Kidney epithelial cell (primary cell): ENCODE measurements at regions not wholly inside any gene's neighbourhood (a gene's known extent, or its start where the extent isn't known, plus 50 kb on each side); places are given as distances from the start of the nearest gene placed in this dataset.
"Not testable (repeated sequence)": the region's sequence is repeated elsewhere in the genome, so short reads cannot be mapped to it uniquely, and the experiment has no call there.

Experiments
- DNase-seq: peaks from one replicate; pipeline ENCODE4 v3.0.0-alpha.2; 2010; ENCODE audit warnings: low read depth
- H3K27me3 ChIP-seq: 2 replicates; pipeline ENCODE4 v1.6.0; 2011; ENCODE audit warnings: low read length; ENCODE audit not compliant: control insufficient read depth, insufficient read depth
- H3K36me3 ChIP-seq: 2 replicates; pipeline ENCODE4 v1.5.1; 2011; ENCODE audit warnings: low read length; ENCODE audit not compliant: control insufficient read depth, insufficient read depth
- H3K4me3 ChIP-seq: 2 replicates; pipeline ENCODE4 v1.5.1; 2011; ENCODE audit warnings: low read depth, mild to moderate bottlenecking, control low read depth, low read length
- CTCF ChIP-seq: IDR thresholded peaks from 2 replicates; pipeline ENCODE4 v1.5.1; 2011; ENCODE audit warnings: mild to moderate bottlenecking, moderate library complexity, low read length, control low read depth, inconsistent platforms; ENCODE audit not compliant: insufficient read depth, poor library complexity, severe bottlenecking

DNA sequence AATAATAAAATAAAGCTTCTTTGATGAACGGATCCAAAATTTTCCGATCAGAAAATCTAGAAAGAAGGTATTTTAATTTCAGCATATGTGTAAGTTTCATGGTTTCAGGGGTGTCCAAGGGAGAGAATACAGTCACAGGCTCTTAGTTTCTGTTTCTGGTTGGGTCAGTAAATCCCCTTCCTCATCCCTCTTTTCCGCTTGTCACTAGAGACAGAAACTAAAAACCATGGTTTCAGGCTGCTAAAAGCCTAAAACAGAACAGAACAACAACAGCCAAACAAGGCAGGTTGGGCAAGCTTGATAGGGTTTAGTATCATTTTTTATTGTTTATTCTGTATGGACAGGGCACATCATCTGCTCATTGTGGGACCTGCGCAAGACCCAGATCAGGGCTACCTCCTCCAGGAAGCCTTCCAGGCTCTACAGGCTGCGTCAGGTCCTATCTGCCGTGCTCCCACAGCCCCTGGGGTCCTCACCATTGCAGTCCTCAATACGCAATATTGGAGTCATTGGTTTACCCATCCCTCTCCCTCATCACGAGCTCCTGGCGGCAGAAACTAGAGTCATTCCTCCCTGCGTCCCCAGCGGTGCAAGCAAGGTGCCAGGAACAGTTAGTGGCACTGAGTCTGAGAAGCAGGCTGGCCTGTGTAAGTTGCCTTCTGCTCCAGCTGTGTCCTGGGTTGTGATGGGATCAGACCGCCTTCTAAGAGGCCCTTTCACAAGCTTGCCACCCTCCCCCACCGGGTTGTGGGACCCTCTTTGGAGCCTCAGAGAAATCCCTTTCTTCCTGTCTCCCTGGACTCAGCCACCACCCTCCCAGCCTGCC, 70.2 kb upstream of the CUX1 start:
- DNase-seq = no peak
- Histone ChIP-seq H3K27me3 (peaks cover 13% of the 10 kb centered on the region), H3K36me3 (no peaks in the 10 kb centered on the region)

GRCh38 chr7:101747879-101748345, 69.5 kb upstream of the CUX1 start:
- no peak for DNase-seq
- TF ChIP-seq CTCF = no peak
- no peaks in the 10 kb centered on the region for H3K36me3 ChIP-seq
- H3K4me3 ChIP-seq = no peak overlapping the region
- H3K27me3 ChIP-seq = peaks cover 9% of the 10 kb centered on the region

More for the DNA sequence above, 70.2 kb upstream of the CUX1 start:
- no peak for TF ChIP-seq CTCF
- H3K4me3 ChIP-seq = no peak overlapping the region

- no peak for TF ChIP-seq CTCF
- Histone ChIP-seq H3K36me3 (no peaks in the 10 kb centered on the region), H3K27me3 (peaks cover 9% of the 10 kb centered on the region), H3K4me3 (no peak overlapping the region)
- no peak for DNase-seq
Observed at GRCh38 chr7:101749891-101750290, 67.5 kb upstream of the CUX1 start.

- H3K4me3 ChIP-seq = no peak overlapping the region
- TF ChIP-seq CTCF = no peak
- no peaks in the 10 kb centered on the region for H3K36me3 ChIP-seq
- H3K27me3 ChIP-seq = no peaks in the 10 kb centered on the region
- no peak for DNase-seq
Observed at GRCh38 chr7:101753316-101753715, 64.1 kb upstream of the CUX1 start.

DNA sequence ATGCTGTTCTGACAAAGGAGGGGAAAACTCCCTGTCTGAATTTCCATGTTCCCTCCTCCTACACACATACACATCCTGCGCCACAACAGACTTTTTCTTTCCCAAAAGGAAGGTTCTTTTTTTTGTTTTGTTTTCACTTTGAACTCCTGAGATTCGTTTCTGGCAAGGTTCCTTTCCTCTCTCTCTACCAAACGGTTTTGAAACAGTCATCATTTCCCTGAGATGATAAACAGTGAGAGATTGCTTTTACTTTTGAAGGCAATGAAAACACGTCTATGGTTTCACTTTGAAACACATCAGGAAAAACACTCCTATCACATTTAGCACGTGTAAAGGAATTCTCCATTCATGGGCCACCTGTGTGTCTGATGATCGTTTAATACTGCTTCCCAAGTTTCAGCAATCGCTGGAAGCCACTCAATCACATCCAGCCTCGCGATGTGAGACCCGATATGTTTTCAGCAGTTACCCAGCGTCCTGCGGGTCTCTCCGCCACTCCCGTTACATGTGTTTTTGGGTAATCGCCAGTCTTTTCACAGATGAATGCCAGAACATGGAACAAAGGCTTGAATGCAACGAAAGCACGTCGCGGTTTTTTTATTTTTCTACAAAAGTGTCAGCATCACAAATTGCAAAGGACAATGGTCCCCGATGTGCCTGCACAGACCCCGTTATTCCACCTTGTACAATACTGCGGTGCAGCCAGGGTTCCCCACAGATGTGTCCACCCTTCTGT, 62.8 kb upstream of the CUX1 start:
- peak overlapping the region; percentile 23 for H3K4me3 ChIP-seq
- H3K27me3 ChIP-seq = no peaks in the 10 kb centered on the region
- H3K36me3 ChIP-seq = no peaks in the 10 kb centered on the region
- DNase-seq = no peak
- no peak for TF ChIP-seq CTCF

DNA sequence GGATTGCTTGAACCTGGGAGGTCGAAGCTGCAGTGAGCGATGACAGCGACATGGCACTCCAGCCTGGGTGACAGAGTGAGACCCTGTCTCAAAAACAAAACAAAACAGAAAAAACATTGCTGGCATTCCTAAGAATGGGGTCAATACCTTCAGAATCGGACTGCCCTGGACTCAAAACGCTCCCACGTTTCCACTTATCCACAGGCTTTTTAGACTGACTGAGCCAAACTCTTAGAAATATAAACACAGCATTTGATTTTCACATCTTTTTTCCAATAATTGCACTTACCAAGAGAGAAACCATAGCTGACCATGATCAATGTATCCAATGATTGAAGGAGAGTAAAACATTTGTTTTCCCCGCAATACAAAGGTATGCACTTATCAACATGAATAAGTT, 59.5 kb upstream of the CUX1 start:
- no peak overlapping the region for H3K4me3 ChIP-seq
- no peaks in the 10 kb centered on the region for H3K36me3 ChIP-seq
- DNase-seq = no peak
- H3K27me3 ChIP-seq = no peaks in the 10 kb centered on the region
- no peak for TF ChIP-seq CTCF

DNA sequence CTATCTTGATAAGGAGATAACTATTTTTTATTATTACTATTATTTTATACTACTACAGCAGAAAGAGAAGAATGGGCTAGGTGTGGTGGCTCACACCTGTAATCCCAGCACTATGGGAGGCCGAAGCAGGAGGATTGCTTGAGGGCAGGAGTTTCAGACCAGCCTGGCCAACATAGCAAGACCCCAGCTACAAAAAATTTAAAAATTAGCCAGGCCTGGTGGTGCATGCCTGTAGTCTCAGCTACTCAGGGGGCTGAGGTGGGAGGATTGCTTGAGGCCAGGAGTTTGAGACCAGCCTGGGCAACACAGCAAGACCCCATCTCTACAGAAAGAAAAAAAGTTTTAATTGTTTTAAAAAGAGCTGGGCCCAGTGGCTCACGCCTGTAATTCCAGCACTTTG, 58.9 kb upstream of the CUX1 start:
- not testable (repeated sequence) for DNase-seq, H3K27me3 ChIP-seq, H3K4me3 ChIP-seq, H3K36me3 ChIP-seq
